IPS-NIHi7 (cell line): ENCODE measurements at regions not wholly inside any gene's neighbourhood (a gene's known extent, or its start where the extent isn't known, plus 50 kb on each side); places are given as distances from the start of the nearest gene placed in this dataset.

Source experiments
- DNase-seq: peaks from one replicate; pipeline ENCODE4 v3.0.0; 2012; ENCODE audit warnings: mixed read lengths; ENCODE audit errors: extremely low spot score

GRCh38 chr5:39896706-39897105 is 471.9 kb upstream of the DAB2 start:
- no peak for DNase-seq

GRCh38 chr5:39896104-39896503 is 471.3 kb upstream of the DAB2 start:
- no peak for DNase-seq

GRCh38 chr5:39892708-39893107 is 467.9 kb upstream of the DAB2 start:
- no peak for DNase-seq

- no peak for DNase-seq
Observed at GRCh38 chr5:39891376-39891775, 466.6 kb upstream of the DAB2 start.

- DNase-seq = no peak
Observed at GRCh38 chr5:39880985-39881384, 456.2 kb upstream of the DAB2 start.

- DNase-seq = no peak
Observed at GRCh38 chr5:39877479-39877878, 452.7 kb upstream of the DAB2 start.

GRCh38 chr5:39876146-39876545 is 451.4 kb upstream of the DAB2 start:
- DNase-seq = no peak

- no peak for DNase-seq
Observed at GRCh38 chr5:39870137-39870536, 445.4 kb upstream of the DAB2 start.

GRCh38 chr5:39869396-39869795 is 444.6 kb upstream of the DAB2 start:
- DNase-seq = no peak

- no peak for DNase-seq
Observed at GRCh38 chr5:39867923-39868322, 443.1 kb upstream of the DAB2 start.

- peak; percentile 22 for DNase-seq
Observed at GRCh38 chr5:39863926-39864552, 439.3 kb upstream of the DAB2 start.

GRCh38 chr5:39857041-39857440 is 432.3 kb upstream of the DAB2 start:
- DNase-seq = no peak

- DNase-seq = no peak
Observed at GRCh38 chr5:39854771-39855410, 430.1 kb upstream of the DAB2 start.

- DNase-seq = no peak
Observed at GRCh38 chr5:39850291-39850690, 425.5 kb upstream of the DAB2 start.

GRCh38 chr5:39846144-39846543 is 421.4 kb upstream of the DAB2 start:
- DNase-seq = no peak

- no peak for DNase-seq
Observed at GRCh38 chr5:39843767-39844166, 419.0 kb upstream of the DAB2 start.

- DNase-seq = no peak
Observed at GRCh38 chr5:39835371-39835770, 410.6 kb upstream of the DAB2 start.

GRCh38 chr5:39829441-39829840 is 404.7 kb upstream of the DAB2 start:
- no peak for DNase-seq

- no peak for DNase-seq
Observed at GRCh38 chr5:39826051-39826450, 401.3 kb upstream of the DAB2 start.

GRCh38 chr5:39825301-39825700 is 400.5 kb upstream of the DAB2 start:
- no peak for DNase-seq

GRCh38 chr5:39822020-39822419 is 397.2 kb upstream of the DAB2 start:
- no peak for DNase-seq

GRCh38 chr5:39816866-39817265 is 392.1 kb upstream of the DAB2 start:
- DNase-seq = no peak

- DNase-seq = no peak
Observed at GRCh38 chr5:39816156-39816845, 391.5 kb upstream of the DAB2 start.
